ENCODE measurements at regions not wholly inside any gene's neighbourhood (a gene's known extent, or its start where the extent isn't known, plus 50 kb on each side); places are given as distances from the start of the nearest gene placed in this dataset.

DNA sequence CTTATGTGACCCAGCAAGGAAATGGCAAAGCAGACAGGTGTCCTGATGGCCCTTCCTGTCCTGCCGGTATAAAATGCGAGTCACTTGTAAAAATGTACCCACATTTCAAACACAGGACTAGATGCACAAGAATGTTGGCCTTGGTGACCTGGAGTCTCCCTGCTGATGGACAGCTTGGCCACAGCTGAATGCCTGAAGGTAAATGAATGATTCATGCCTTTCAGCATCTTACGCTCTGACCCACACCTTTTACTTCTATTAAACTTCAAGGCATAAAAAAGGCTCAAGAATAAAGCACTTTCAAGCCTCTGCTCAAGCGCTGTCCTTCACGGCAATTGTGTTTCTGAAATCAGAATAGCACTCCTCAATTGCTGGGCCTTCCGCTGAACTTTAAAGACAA is 228.0 kb upstream of the SLCO3A1 start:
- TF ChIP-seq, protein P1, sequence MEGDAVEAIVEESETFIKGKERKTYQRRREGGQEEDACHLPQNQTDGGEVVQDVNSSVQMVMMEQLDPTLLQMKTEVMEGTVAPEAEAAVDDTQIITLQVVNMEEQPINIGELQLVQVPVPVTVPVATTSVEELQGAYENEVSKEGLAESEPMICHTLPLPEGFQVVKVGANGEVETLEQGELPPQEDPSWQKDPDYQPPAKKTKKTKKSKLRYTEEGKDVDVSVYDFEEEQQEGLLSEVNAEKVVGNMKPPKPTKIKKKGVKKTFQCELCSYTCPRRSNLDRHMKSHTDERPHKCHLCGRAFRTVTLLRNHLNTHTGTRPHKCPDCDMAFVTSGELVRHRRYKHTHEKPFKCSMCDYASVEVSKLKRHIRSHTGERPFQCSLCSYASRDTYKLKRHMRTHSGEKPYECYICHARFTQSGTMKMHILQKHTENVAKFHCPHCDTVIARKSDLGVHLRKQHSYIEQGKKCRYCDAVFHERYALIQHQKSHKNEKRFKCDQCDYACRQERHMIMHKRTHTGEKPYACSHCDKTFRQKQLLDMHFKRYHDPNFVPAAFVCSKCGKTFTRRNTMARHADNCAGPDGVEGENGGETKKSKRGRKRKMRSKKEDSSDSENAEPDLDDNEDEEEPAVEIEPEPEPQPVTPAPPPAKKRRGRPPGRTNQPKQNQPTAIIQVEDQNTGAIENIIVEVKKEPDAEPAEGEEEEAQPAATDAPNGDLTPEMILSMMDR (IDR thresholded peaks at IDR 0.05) = no peak
- no peak for TF ChIP-seq POLR2A (IDR thresholded peaks at IDR 0.05)
